NCI-H1694 (cell line): ENCODE measurements at regions not wholly inside any gene's neighbourhood (a gene's known extent, or its start where the extent isn't known, plus 50 kb on each side); places are given as distances from the start of the nearest gene placed in this dataset.
"Not testable (repeated sequence)": the region's sequence is repeated elsewhere in the genome, so short reads cannot be mapped to it uniquely, and the experiment has no call there.

Source experiments
- DNase-seq: peaks from one replicate; lab custom pipeline; 2025; lab: John Stamatoyannopoulos, UW

GRCh38 chr11:79661373-79661772, 220.5 kb upstream of the TENM4 start:
- no peak for DNase-seq

GRCh38 chr11:79648766-79649520, 208.1 kb upstream of the TENM4 start:
- no peak for DNase-seq

GRCh38 chr11:79637219-79637618, 196.4 kb upstream of the TENM4 start:
- no peak for DNase-seq

- no peak for DNase-seq
Measured at GRCh38 chr11:79634905-79635304, 194.1 kb upstream of the TENM4 start.

- no peak for DNase-seq
Measured at GRCh38 chr11:79627281-79627680, 186.5 kb upstream of the TENM4 start.

- no peak for DNase-seq
Measured at GRCh38 chr11:79626135-79627075, 185.6 kb upstream of the TENM4 start.

- DNase-seq: no peak
Measured at GRCh38 chr11:79623375-79623774, 182.5 kb upstream of the TENM4 start.

- DNase-seq: no peak
Measured at GRCh38 chr11:79617561-79617960, 176.7 kb upstream of the TENM4 start.

GRCh38 chr11:79616392-79616851, 175.6 kb upstream of the TENM4 start:
- DNase-seq: no peak

- DNase-seq: no peak
Measured at GRCh38 chr11:79615425-79615824, 174.6 kb upstream of the TENM4 start.

- DNase-seq: no peak
Measured at GRCh38 chr11:79610678-79611077, 169.8 kb upstream of the TENM4 start.

- no peak for DNase-seq
Measured at GRCh38 chr11:79610139-79610538, 169.3 kb upstream of the TENM4 start.

GRCh38 chr11:79609511-79609910, 168.7 kb upstream of the TENM4 start:
- no peak for DNase-seq

- not testable (repeated sequence) for DNase-seq
Measured at GRCh38 chr11:79606461-79606860, 165.6 kb upstream of the TENM4 start.

- peak; percentile 74 for DNase-seq
Measured at GRCh38 chr11:79600711-79601110, 159.9 kb upstream of the TENM4 start.

- DNase-seq: no peak
Measured at GRCh38 chr11:79594834-79595233, 154.0 kb upstream of the TENM4 start.

GRCh38 chr11:79592824-79593223, 152.0 kb upstream of the TENM4 start:
- DNase-seq: no peak

GRCh38 chr11:79592406-79592805, 151.6 kb upstream of the TENM4 start:
- DNase-seq: no peak

GRCh38 chr11:79582434-79582833, 141.6 kb upstream of the TENM4 start:
- DNase-seq: no peak

- DNase-seq: no peak
Measured at GRCh38 chr11:79579063-79579462, 138.2 kb upstream of the TENM4 start.

GRCh38 chr11:79578116-79578515, 137.3 kb upstream of the TENM4 start:
- DNase-seq: peak; percentile 5

GRCh38 chr11:79575701-79576100, 134.9 kb upstream of the TENM4 start:
- no peak for DNase-seq

- DNase-seq: no peak
Measured at GRCh38 chr11:79570104-79570503, 129.3 kb upstream of the TENM4 start.
